HG02840 (cell line): ENCODE measurements at regions not wholly inside any gene's neighbourhood (a gene's known extent, or its start where the extent isn't known, plus 50 kb on each side); places are given as distances from the start of the nearest gene placed in this dataset.
"Not testable (repeated sequence)": the region's sequence is repeated elsewhere in the genome, so short reads cannot be mapped to it uniquely, and the experiment has no call there.

Experiments used
- ATAC-seq: cut with Tn5 transposase; IDR thresholded peaks from one replicate; pipeline ENCODE4 v1.9.1; 2021; ENCODE audit warnings: mild to moderate bottlenecking, moderate library complexity, moderate number of reproducible peaks; ENCODE audit not compliant: unreplicated experiment, low FRiP score

GRCh38 chr3:157861076-157861765, 245.0 kb downstream of the SHOX2 start:
- ATAC-seq: no peak

GRCh38 chr3:157859541-157859940, 246.7 kb downstream of the SHOX2 start:
- ATAC-seq: no peak

- no peak for ATAC-seq
Observed at GRCh38 chr3:157858821-157859220, 247.4 kb downstream of the SHOX2 start.

- ATAC-seq: no peak
Observed at GRCh38 chr3:157857440-157857839, 248.8 kb downstream of the SHOX2 start.

GRCh38 chr3:157856078-157856939, 249.9 kb downstream of the SHOX2 start:
- ATAC-seq: no peak

GRCh38 chr3:157845839-157846238, 260.4 kb downstream of the SHOX2 start:
- not testable (repeated sequence) for ATAC-seq

GRCh38 chr3:157844800-157845565, 261.2 kb downstream of the SHOX2 start:
- ATAC-seq: no peak

GRCh38 chr3:157844216-157844615, 262.0 kb downstream of the SHOX2 start:
- no peak for ATAC-seq

- ATAC-seq: no peak
Observed at GRCh38 chr3:157841029-157841428, 265.2 kb downstream of the SHOX2 start.

- no peak for ATAC-seq
Observed at GRCh38 chr3:157840564-157840963, 265.7 kb downstream of the SHOX2 start.

GRCh38 chr3:157838457-157838856, 267.8 kb downstream of the SHOX2 start:
- ATAC-seq: no peak

GRCh38 chr3:157837336-157837735, 268.9 kb downstream of the SHOX2 start:
- ATAC-seq: no peak

- no peak for ATAC-seq
Observed at GRCh38 chr3:157836022-157836421, 270.2 kb downstream of the SHOX2 start.

GRCh38 chr3:157832588-157832987, 273.6 kb downstream of the SHOX2 start:
- no peak for ATAC-seq

- ATAC-seq: no peak
Observed at GRCh38 chr3:157830556-157831236, 275.5 kb downstream of the SHOX2 start.

- no peak for ATAC-seq
Observed at GRCh38 chr3:157829786-157830185, 276.4 kb downstream of the SHOX2 start.

- no peak for ATAC-seq
Observed at GRCh38 chr3:157824281-157824680, 281.9 kb downstream of the SHOX2 start.

GRCh38 chr3:157823050-157823449, 283.2 kb downstream of the SHOX2 start:
- no peak for ATAC-seq

- no peak for ATAC-seq
Observed at GRCh38 chr3:157820157-157820517, 286.1 kb downstream of the SHOX2 start.
